ENCODE measurements at regions not wholly inside any gene's neighbourhood (a gene's known extent, or its start where the extent isn't known, plus 50 kb on each side); places are given as distances from the start of the nearest gene placed in this dataset.
"Not testable (repeated sequence)": the region's sequence is repeated elsewhere in the genome, so short reads cannot be mapped to it uniquely, and the experiment has no call there.

- TF ChIP-seq CTCF (IDR thresholded peaks at IDR 0.05), result no peak
- Histone ChIP-seq H3K4me3 (no peak overlapping the region), H3K27ac (no peak overlapping the region)
- DNase-seq (ENCODE audit: low spot score), result no peak
These were observed 326.6 kb upstream of the PRICKLE1 start for GRCh38 chr12:42916143-42916542.

GRCh38 chr12:42915426-42915825 is 325.9 kb upstream of the PRICKLE1 start:
- no peak overlapping the region for H3K27ac ChIP-seq
- DNase-seq (ENCODE audit: low spot score), result no peak
- H3K4me3 ChIP-seq, result no peak overlapping the region
- TF ChIP-seq CTCF (IDR thresholded peaks at IDR 0.05), result no peak

- Histone ChIP-seq H3K4me3 (no peak overlapping the region), H3K27ac (no peak overlapping the region)
- no peak for DNase-seq (ENCODE audit: low spot score)
- no peak for TF ChIP-seq CTCF (IDR thresholded peaks at IDR 0.05)
These were observed 322.8 kb upstream of the PRICKLE1 start for GRCh38 chr12:42912367-42912766.

- Histone ChIP-seq H3K4me3 (no peak overlapping the region), H3K27ac (no peak overlapping the region)
- DNase-seq (ENCODE audit: low spot score), result no peak
- no peak for TF ChIP-seq CTCF (IDR thresholded peaks at IDR 0.05)
These were observed 321.1 kb upstream of the PRICKLE1 start for GRCh38 chr12:42910656-42911055.

GRCh38 chr12:42908712-42909111 is 319.2 kb upstream of the PRICKLE1 start:
- no peak overlapping the region for H3K4me3 ChIP-seq
- no peak for TF ChIP-seq CTCF (IDR thresholded peaks at IDR 0.05)
- DNase-seq (ENCODE audit: low spot score), result no peak
- H3K27ac ChIP-seq, result no peak overlapping the region

- not testable (repeated sequence) for H3K27ac ChIP-seq; DNase-seq (ENCODE audit: low spot score)
These were observed 317.3 kb upstream of the PRICKLE1 start for GRCh38 chr12:42906801-42907200.

GRCh38 chr12:42905419-42905705 is 315.8 kb upstream of the PRICKLE1 start:
- TF ChIP-seq CTCF (IDR thresholded peaks at IDR 0.05), result no peak
- H3K4me3 ChIP-seq, result no peak overlapping the region
- no peak overlapping the region for H3K27ac ChIP-seq
- DNase-seq (ENCODE audit: low spot score), result no peak

More at GRCh38 chr12:42906801-42907200, 317.3 kb upstream of the PRICKLE1 start:
- not testable (repeated sequence) for H3K4me3 ChIP-seq

All from coronary artery (tissue), 2 donors.